ENCODE measurements at regions not wholly inside any gene's neighbourhood (a gene's known extent, or its start where the extent isn't known, plus 50 kb on each side); places are given as distances from the start of the nearest gene placed in this dataset.

GRCh38 chr3:22632536-22632935 is 570.6 kb upstream of the UBE2E2 start:
- ChIA-PET POLR2A (ENCODE audit: partially characterized antibody) (no interaction called here), CTCF (ENCODE audit: partially characterized antibody) (interaction anchor here (1.2 kb wide), 1 partner anchor 69 kb away, joined by 3 read pairs; no protein-coding TSS in a partner anchor)
- peaks cover 0 to 3% (median 0%) of the 10 kb centered on the region in 4 experiments; a peak in 4 of 7 replicates for H3K4me1 ChIP-seq (replicated peaks in 1 of 4; ENCODE audit: control insufficient read depth in 3 of 4, insufficient read depth in 4 of 4, low read length in 3 of 4)
- H3K4me2 ChIP-seq (ENCODE audit: insufficient read depth in 1 of 2, low read depth in 2 of 2, low read length in 2 of 2): no peak overlapping the region
- no peaks in the 10 kb centered on the region for H3K23me2 ChIP-seq (ENCODE audit: low read depth, low read length)
- H3K14ac ChIP-seq (ENCODE audit: insufficient read length): no peak overlapping the region
- no peak overlapping the region for H3K56ac ChIP-seq (replicated peaks; ENCODE audit: insufficient read length, low read depth, low read length)
- H3K27me3 ChIP-seq (replicated peaks in 1 of 4; ENCODE audit: control insufficient read depth in 3 of 4, extremely low read depth in 1 of 4, insufficient read depth in 3 of 4, low read length in 3 of 4): no peaks in the 10 kb centered on the region
- no peak overlapping the region for H4K5ac ChIP-seq (ENCODE audit: insufficient read length, low read depth, low read length)
- DNase-seq (ENCODE audit: low read depth in 1 of 2, low spot score in 2 of 2): no peak
- no peak overlapping the region for H2BK12ac ChIP-seq (ENCODE audit: low read depth, low read length)
- no peak overlapping the region for H4K8ac ChIP-seq (ENCODE audit: extremely low read depth, insufficient read depth, low read length)
- no peak for FAIRE-seq
- H2BK5ac ChIP-seq (ENCODE audit: low read depth, low read length): no peak overlapping the region
- H2AK5ac ChIP-seq (ENCODE audit: low read depth, low read length): no peak overlapping the region
- H4K91ac ChIP-seq (replicated peaks; ENCODE audit: insufficient read length, low read length): no peak overlapping the region
- no peaks in the 10 kb centered on the region for H3K9me3 ChIP-seq (ENCODE audit: insufficient read depth in 2 of 2, low read depth in 1 of 2, low read length in 1 of 2)
- H3K79me2 ChIP-seq (ENCODE audit: control insufficient read depth in 1 of 2, insufficient read depth in 2 of 2, low read length in 2 of 2): no peaks in the 10 kb centered on the region
- no peak overlapping the region for H3K9ac ChIP-seq (replicated peaks in 1 of 4; ENCODE audit: extremely low read depth in 1 of 4, low read depth in 3 of 4, low read length in 3 of 4)
- WGBS, 2 experiments (ENCODE audit: extremely low coverage in 1 of 2, insufficient coverage in 1 of 2, insufficient read length in 1 of 2, insufficient replicate concordance in 2 of 2, low coverage in 1 of 2, low lambda C conversion rate in 2 of 2, missing lambda C conversion rate in 1 of 2): 86% methylated on average over 3 of the region's 3 CpGs; no CpG with 5 or more reads in 1 of the 2 experiments
- H3K23ac ChIP-seq (ENCODE audit: insufficient read length): no peak overlapping the region
- no peak overlapping the region for H3K4me3 ChIP-seq (ENCODE audit: extremely low read depth in 1 of 4, insufficient read depth in 2 of 4, low read depth in 3 of 4, low read length in 4 of 4)
- no peak overlapping the region for H2AFZ ChIP-seq (ENCODE audit: low read length)
- no peaks in the 10 kb centered on the region for H3K36me3 ChIP-seq (ENCODE audit: control insufficient read depth in 2 of 4, insufficient read depth in 4 of 4, low read length in 3 of 4)
- H3K18ac ChIP-seq (ENCODE audit: extremely low read depth, low read length): no peak overlapping the region
- no peak overlapping the region for H3K27ac ChIP-seq (ENCODE audit: low read depth, low read length)
- H2BK15ac ChIP-seq (ENCODE audit: low read length): no peak overlapping the region
- no peaks in the 10 kb centered on the region for H3K79me1 ChIP-seq (ENCODE audit: low read depth, low read length)
- no peaks in the 10 kb centered on the region for H4K20me1 ChIP-seq (replicated peaks in 1 of 2; ENCODE audit: control insufficient read depth in 1 of 2, insufficient read depth in 2 of 2, low read length in 2 of 2)
- H2BK20ac ChIP-seq (ENCODE audit: low read length): no peak overlapping the region
- H3K4ac ChIP-seq (replicated peaks; ENCODE audit: insufficient read length, low read depth, low read length): no peak overlapping the region
- no peak overlapping the region for H2BK120ac ChIP-seq (replicated peaks; ENCODE audit: low read depth, low read length)
- TF ChIP-seq CHD1 (IDR thresholded peaks at IDR 0.05; ENCODE audit: low read depth, low read length) (no peak), KDM1A (IDR thresholded peaks at IDR 0.05; ENCODE audit: borderline replicate concordance, low read length) (no peak), TCF12 (IDR thresholded peaks at IDR 0.05; ENCODE audit: low read depth, low read length) (no peak), CTCF (IDR thresholded peaks at IDR 0.05; ENCODE audit: control extremely low read depth in 1 of 3, insufficient read depth in 1 of 3, low read depth in 1 of 3, low read length in 3 of 3) (no peak), BCL11A (IDR thresholded peaks at IDR 0.05; ENCODE audit: low read depth in 2 of 2, low read length in 2 of 2) (no peak), SIX5 (IDR thresholded peaks at IDR 0.05; ENCODE audit: low read depth, low read length) (no peak), SRF (IDR thresholded peaks at IDR 0.05; ENCODE audit: low read depth, low read length) (no peak), TBP (IDR thresholded peaks at IDR 0.05; ENCODE audit: low read depth, low read length) (no peak), POLR2AphosphoS5 (IDR thresholded peaks at IDR 0.05; ENCODE audit: low read depth, low read length) (no peak), ASH2L (IDR thresholded peaks at IDR 0.05; ENCODE audit: low read length) (no peak)

Measured in H1 (cell line).